ENCODE measurements at regions not wholly inside any gene's neighbourhood (a gene's known extent, or its start where the extent isn't known, plus 50 kb on each side); places are given as distances from the start of the nearest gene placed in this dataset.

DNA sequence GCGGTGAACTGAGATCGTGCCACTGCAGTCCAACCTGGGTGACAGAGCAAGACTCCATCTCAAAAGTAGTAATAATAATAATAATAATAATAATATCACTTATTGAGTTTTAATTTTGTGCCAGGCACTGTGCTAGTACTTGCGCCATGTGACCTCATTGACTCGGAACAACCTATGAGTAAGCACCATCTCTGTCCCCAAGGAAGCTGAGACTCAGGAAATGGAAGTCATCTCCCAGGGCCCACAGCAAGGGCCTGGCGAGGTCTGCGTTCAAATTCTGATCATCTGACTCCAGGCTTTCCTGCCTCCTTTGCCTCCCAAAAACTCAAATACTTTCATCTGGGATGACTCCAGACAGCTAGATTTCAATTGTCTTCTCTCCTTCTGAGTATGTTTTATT, 162.9 kb downstream of the SEC14L1 start:
- no peak overlapping the region for H3K27ac ChIP-seq
- H3K79me2 ChIP-seq (ENCODE audit: low read depth): 0 out of 2 replicates have a peak, but pooled peaks cover 16% of the 10 kb centered on the region
- no peaks in the 10 kb centered on the region for H3K4me1 ChIP-seq (replicated peaks; ENCODE audit: insufficient read depth)
- BruUV-seq (replicated peaks): no TSS peak
- DNase-seq: no peak
- H3K4me2 ChIP-seq: no peak overlapping the region
- no peaks in the 10 kb centered on the region for H3K36me3 ChIP-seq (ENCODE audit: low read depth)
- intact Hi-C loops (cut with micrococcal nuclease; ENCODE audit: unreplicated experiment): no loop called here
- H3K9me2 ChIP-seq (ENCODE audit: insufficient read depth): no peaks in the 10 kb centered on the region
- ChIA-PET POLR2A (ENCODE audit: unreplicated experiment) (no interaction called here), CTCF (no interaction called here)
- no peaks in the 10 kb centered on the region for H3K9me3 ChIP-seq (ENCODE audit: insufficient read depth, low read depth)
- H4K20me1 ChIP-seq (ENCODE audit: insufficient read depth): peaks cover 12% of the 10 kb centered on the region; the same call in 1 of the 2 replicates
- no peak overlapping the region for H3K4me3 ChIP-seq
- no peak overlapping the region for H2AFZ ChIP-seq
- TF ChIP-seq, protein P1, sequence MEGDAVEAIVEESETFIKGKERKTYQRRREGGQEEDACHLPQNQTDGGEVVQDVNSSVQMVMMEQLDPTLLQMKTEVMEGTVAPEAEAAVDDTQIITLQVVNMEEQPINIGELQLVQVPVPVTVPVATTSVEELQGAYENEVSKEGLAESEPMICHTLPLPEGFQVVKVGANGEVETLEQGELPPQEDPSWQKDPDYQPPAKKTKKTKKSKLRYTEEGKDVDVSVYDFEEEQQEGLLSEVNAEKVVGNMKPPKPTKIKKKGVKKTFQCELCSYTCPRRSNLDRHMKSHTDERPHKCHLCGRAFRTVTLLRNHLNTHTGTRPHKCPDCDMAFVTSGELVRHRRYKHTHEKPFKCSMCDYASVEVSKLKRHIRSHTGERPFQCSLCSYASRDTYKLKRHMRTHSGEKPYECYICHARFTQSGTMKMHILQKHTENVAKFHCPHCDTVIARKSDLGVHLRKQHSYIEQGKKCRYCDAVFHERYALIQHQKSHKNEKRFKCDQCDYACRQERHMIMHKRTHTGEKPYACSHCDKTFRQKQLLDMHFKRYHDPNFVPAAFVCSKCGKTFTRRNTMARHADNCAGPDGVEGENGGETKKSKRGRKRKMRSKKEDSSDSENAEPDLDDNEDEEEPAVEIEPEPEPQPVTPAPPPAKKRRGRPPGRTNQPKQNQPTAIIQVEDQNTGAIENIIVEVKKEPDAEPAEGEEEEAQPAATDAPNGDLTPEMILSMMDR (conservative IDR thresholded peaks at IDR 0.05): no peak
- TF ChIP-seq EZH2 (IDR thresholded peaks at IDR 0.05; ENCODE audit: low read depth): no peak
- H3K27me3 ChIP-seq (ENCODE audit: insufficient read depth, low read depth): no peaks in the 10 kb centered on the region
- no peaks in the 10 kb centered on the region for H3F3A ChIP-seq (ENCODE audit: insufficient read depth, low read depth)

GRCh38 chr17:77304051-77304745, 163.4 kb downstream of the SEC14L1 start:
- H3K27me3 ChIP-seq (ENCODE audit: insufficient read depth, low read depth): no peaks in the 10 kb centered on the region
- TF ChIP-seq EZH2 (IDR thresholded peaks at IDR 0.05; ENCODE audit: low read depth): no peak
- TF ChIP-seq, protein P1 (conservative IDR thresholded peaks at IDR 0.05): no peak
- H3K4me1 ChIP-seq (replicated peaks; ENCODE audit: insufficient read depth): no peaks in the 10 kb centered on the region
- no TSS peak for BruUV-seq (replicated peaks)
- no peak for DNase-seq
- H2AFZ ChIP-seq: no peak overlapping the region
- no peak overlapping the region for H3K4me2 ChIP-seq
- H3K36me3 ChIP-seq (ENCODE audit: low read depth): no peaks in the 10 kb centered on the region
- H3K9me2 ChIP-seq (ENCODE audit: insufficient read depth): no peaks in the 10 kb centered on the region
- no peak overlapping the region for H3K27ac ChIP-seq
- H4K20me1 ChIP-seq (ENCODE audit: insufficient read depth): peaks cover 8% of the 10 kb centered on the region; the same call in 1 of the 2 replicates
- POLR2A ChIA-PET (ENCODE audit: unreplicated experiment): no interaction called here
- H3K4me3 ChIP-seq: no peak overlapping the region
- H3K79me2 ChIP-seq (ENCODE audit: low read depth): 0 out of 2 replicates have a peak, but pooled peaks cover 13% of the 10 kb centered on the region
- intact Hi-C loops (cut with micrococcal nuclease; ENCODE audit: unreplicated experiment): no loop called here
- H3F3A ChIP-seq (ENCODE audit: insufficient read depth, low read depth): no peaks in the 10 kb centered on the region
- no peaks in the 10 kb centered on the region for H3K9me3 ChIP-seq (ENCODE audit: insufficient read depth, low read depth)
- CTCF ChIA-PET: no interaction called here

DNA sequence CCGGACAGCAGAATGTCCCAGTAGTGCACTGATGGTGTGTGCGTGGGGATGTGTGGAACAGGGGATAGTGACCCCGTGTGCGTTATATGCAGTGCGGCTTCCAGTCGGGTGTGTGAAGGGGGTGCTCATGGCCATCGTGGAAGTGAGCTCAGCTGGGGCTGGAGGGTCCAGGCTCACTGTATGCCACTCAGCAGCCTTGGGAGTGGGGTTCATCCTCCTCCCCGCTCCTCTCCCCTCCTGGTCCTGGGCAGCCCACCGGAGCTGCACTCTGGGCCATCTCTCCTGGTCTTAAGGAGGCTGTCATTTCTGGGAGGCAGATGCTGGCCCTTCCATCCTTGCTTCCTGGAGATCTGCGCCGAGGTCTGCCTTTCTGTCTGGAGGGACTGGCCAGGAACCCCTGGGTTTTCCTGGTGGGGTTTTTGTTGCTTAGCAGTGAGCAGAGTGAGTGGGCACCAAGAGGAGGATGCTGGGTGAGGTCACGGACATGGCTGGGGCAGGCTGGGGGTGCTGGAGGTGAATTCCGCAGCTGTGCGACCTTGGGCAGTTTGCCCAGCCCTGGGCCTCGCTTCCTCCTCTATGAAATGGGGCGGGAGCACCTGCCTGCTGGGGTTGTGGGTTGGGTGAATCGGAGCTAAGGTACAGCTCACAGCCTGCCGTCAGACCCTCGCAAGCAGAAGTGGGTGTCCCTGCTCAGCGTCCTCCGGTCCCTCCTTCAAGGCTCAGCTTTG, 164.1 kb downstream of the SEC14L1 start:
- CTCF ChIA-PET: no interaction called here
- 0 out of 2 replicates have a peak, but pooled peaks cover 8% of the 10 kb centered on the region for H3K79me2 ChIP-seq (ENCODE audit: low read depth)

More for the DNA sequence above, 164.1 kb downstream of the SEC14L1 start:
- Histone ChIP-seq H3K9me3 (ENCODE audit: insufficient read depth, low read depth) (no peaks in the 10 kb centered on the region), H2AFZ (no peak overlapping the region), H3K27ac (no peak overlapping the region), H3K36me3 (ENCODE audit: low read depth) (no peaks in the 10 kb centered on the region), H3K4me1 (replicated peaks; ENCODE audit: insufficient read depth) (no peaks in the 10 kb centered on the region), H3K4me3 (no peak overlapping the region), H3K9me2 (ENCODE audit: insufficient read depth) (no peaks in the 10 kb centered on the region), H3K4me2 (no peak overlapping the region), H3K27me3 (ENCODE audit: insufficient read depth, low read depth) (no peaks in the 10 kb centered on the region), H4K20me1 (ENCODE audit: insufficient read depth) (peaks cover 5% of the 10 kb centered on the region; the same call in 1 of the 2 replicates), H3F3A (ENCODE audit: insufficient read depth, low read depth) (no peaks in the 10 kb centered on the region)
- BruUV-seq (replicated peaks): no TSS peak
- TF ChIP-seq, protein P1 (conservative IDR thresholded peaks at IDR 0.05): no peak
- no peak for TF ChIP-seq EZH2 (IDR thresholded peaks at IDR 0.05; ENCODE audit: low read depth)
- intact Hi-C loops (cut with micrococcal nuclease; ENCODE audit: unreplicated experiment): no loop called here
- no peak for DNase-seq
- POLR2A ChIA-PET (ENCODE audit: unreplicated experiment): no interaction called here
